ENCODE measurements at regions not wholly inside any gene's neighbourhood (a gene's known extent, or its start where the extent isn't known, plus 50 kb on each side); places are given as distances from the start of the nearest gene placed in this dataset.

DNA sequence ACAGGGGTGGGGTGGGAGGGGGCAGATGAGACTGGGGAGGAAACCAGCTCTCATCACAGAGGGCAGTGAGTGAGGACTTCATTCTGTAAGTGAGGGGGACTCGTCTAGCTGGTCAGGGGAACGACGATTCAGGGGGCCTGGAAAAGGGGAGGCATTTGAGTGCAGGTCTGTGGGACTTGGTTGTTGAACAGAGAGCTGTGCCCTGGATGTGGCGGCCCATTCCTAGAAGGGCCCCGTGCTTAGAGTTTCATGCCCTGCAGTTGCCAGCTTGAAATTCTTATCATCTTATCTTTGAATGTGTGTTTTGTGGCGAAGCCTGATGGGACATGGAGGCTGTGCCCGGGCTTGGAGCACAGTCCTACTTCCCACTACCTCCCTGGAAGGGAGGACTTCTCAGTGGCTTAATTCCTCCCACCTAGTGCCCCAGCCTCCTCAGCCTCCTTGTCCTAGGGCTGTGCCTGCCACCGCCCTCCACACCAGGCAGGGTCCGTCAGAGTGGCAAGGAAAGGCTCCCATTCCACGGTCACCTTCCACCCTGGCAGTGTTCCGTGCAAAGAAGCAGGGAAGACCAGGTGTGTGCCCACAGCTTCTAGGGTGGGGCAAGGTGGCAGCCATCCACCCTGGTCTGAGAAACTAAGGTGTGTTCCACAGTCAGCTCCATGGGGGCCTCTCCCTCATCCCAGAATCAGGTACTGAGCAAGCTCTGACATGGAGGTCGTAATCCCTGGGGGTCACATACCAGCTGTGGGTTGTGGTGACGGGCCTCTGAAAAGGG lies 59.7 kb upstream of the LMO1 start:
- DNase-seq (ENCODE audit: low read depth): no peak

DNA sequence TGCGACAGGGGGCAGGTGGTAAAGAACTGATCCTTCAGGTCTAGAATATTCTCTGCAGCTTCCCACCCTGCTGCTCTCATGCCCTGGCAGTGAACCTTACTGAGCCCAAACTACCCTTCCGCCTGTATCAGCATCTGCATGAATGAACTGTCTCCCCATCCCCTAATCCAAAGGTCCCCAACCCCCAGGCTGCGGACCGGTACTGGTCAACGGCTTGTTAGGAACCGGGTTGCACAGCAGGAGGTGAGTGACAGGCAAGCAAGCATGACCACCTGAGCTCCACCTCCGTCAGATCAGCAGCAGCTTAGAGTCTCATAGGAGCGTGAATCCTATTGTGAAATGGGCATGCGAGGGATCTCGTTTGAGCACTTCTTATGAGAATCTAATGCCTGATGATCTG lies 58.2 kb upstream of the LMO1 start:
- DNase-seq (ENCODE audit: low read depth): no peak

DNA sequence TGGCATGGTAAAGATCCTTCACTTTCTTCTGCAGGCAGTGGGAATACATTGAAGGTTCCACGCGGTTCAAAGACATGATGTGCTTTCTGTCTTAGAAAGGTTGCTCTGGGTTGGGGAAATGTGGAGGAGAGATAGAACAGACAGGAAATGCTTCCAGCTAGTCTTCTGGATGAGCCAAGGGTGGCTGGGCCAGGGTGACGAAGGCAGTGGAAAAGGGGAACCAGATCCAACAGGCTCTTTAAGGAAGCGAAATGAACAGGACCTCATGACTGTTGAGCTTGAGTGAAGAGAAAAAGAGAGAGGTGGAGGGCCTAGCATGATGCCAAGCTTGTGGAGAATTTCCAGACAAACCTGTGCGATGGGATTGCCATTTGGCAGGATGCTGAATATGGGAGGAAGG lies 56.4 kb upstream of the LMO1 start:
- no peak for DNase-seq (ENCODE audit: low read depth)

DNA sequence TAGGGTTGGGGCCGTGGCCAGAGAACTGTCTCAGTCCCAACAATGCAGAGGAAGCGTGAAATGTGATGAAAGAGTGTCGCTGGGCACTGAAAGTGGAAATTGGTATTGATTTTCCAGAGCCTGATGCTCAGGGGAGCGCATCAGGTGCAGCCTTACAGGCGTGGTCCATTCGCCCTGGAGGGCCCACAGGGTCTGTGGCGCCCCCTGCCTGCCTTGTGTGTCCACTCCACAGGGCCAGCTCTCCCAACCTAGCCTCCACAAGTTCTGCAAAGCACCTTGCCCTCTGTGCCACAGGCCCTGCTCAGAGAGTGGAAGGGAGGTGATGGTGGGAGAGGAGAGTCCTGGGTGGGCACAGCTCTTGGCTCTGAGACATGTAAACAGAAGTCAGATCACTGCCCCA lies 54.9 kb upstream of the LMO1 start:
- DNase-seq (ENCODE audit: low read depth): no peak

DNA sequence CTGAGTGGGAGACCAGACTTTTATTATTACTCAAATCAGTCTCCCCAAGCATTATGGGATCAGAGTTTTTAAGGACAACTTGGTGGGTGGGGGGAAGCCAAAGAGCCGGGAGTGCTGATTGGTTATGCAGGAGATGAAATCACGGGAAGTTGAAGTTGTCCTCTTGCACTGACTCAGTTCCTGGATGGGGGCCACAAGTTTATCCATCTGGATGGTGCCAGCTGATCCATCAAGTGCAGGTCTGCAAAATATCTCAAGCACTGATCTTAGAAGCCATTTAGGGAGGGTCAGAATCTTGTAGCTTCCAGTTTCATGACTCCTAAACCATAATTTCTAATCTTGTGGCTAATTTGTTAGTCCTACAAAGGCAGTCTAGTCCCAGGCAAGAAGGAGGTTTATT lies 53.5 kb upstream of the LMO1 start:
- DNase-seq (ENCODE audit: low read depth): no peak

DNA sequence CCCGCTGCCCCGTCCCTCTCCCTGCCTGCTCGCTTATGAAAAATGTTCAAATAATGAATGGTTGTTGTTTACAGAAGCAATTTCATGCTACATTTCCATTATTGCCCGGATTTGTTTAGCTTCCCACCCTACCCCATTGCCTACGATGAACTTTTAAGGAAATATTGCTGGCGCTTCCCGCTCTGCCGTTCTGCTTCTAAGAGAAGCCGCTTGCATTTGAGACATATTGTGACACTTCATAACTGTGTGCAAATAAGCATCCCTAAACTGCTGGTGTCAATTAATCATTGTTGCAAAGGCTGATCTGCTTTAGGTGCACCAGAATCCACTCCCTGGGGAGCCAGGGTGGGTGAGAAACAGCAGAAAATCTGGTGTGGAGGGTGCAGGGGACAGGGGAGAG lies 52.3 kb upstream of the LMO1 start:
- DNase-seq (ENCODE audit: low read depth): no peak

DNA sequence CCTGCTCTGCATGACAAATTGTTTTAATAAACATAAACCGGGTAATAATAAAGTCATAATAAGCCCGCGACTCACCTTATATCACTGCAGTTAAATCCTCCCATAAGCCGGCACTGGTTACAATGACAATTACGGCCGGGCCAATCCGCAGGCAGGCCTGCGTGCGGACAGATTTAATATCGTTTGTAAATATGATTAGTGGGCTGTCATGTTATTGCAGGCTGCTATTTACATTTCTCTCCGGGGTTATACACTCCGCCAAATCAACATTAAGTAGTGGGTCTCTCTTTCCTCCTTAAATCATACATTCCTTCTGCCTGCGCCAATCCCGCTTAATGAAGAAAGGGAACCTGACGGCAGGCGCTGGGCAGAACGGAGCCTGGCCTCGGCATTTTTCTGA lies 51.8 kb upstream of the LMO1 start:
- DNase-seq (ENCODE audit: low read depth): no peak

DNA sequence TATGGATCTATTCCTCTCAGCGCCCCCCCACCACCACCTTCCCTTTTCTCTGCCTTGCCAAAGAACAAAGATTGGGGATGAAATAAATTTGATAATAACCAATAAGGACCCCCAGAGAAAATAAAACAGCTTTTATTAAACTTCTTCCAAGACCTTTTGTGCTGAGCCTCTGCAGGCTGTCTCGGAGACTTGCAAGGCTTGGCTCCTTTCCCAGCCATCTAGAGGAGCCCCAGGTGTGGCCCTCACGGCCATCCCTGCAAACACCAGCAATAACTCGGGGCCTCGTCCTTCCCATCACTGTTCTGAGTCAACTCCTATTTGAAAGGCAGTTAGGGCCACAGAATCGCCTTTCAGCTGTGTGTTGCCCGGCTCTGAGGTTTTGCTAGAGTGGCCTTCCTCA lies 51.2 kb upstream of the LMO1 start:
- DNase-seq (ENCODE audit: low read depth): no peak

DNA sequence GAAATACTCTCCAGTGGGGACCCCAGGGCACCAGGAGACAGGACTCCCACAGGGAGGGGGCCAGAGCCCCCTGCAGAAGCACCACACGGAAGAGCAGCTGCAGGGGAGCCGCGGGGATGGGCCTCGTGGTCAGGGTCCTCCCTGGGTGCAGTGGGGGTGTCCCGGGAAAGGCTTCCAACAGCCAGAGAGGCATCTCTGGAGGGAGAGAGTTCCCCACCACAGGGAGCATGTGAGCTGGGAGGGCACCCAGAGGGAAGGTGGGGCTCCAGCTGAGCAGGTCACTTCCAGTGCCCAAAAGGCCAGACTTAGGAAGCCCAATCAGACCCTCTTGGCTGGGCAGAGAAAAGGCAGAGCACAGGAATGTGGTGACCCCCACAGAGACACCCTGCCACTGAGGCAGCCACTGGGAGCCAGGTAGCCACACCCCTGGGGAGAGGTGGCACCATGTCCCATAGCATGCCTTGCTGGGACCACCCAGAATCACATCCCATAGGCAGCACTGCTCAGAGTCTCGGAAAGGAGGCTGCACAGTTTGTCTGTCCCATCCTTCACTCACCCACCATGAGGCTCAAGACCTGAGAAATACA lies 49.9 kb upstream of the LMO1 start:
- no peak for DNase-seq (ENCODE audit: low read depth)

Measured in HS-5 (cell line).